NCI-H128 (cell line): ENCODE measurements at regions not wholly inside any gene's neighbourhood (a gene's known extent, or its start where the extent isn't known, plus 50 kb on each side); places are given as distances from the start of the nearest gene placed in this dataset.
"Not testable (repeated sequence)": the region's sequence is repeated elsewhere in the genome, so short reads cannot be mapped to it uniquely, and the experiment has no call there.

ENCODE experiments used
- DNase-seq: peaks from one replicate; lab custom pipeline; 2025; ENCODE audit not compliant: unreplicated experiment; lab: John Stamatoyannopoulos, UW

DNA sequence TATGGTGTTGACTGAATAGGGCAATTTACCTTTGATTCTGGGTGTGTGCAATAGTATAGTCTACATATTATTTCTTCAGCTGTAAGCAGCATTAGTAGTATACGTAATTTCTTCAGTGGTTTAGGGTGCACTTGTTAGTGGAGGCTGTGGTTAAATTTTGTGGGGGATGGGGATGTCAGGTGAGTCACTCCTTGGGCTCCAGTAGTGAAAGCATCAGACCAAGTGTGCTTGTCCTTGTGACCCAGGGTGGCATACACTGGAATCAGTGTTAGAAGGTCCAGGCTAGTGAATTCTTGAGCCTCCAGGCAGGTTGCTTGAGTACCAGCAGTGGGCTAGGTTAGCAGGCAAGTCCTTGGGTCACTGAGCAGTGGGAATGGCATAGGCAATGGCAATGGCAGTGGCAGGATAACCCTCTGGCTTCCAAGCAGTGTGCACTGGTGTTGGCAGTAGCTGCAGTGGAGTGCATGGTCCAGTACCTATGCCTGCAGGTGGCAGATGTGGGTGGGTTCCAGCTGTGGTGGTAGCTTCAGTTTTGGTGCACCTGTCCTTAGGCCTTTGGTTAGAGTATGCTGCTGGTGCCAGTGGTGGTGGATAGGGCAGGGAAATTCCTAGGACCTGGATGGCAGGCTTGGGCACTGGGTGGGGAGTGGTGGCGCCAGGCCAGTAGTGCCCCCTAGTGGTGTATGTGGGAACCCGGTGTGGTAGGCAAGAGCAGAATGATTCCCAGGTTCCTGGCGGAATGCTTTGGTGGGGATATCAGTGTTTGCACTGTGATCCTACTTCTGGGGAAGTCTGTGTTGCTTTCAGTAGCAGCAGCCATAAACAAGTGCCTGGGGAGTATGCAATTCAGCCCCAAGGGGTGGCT lies 531.0 kb downstream of the SMARCA1 start:
- DNase-seq: no peak

DNA sequence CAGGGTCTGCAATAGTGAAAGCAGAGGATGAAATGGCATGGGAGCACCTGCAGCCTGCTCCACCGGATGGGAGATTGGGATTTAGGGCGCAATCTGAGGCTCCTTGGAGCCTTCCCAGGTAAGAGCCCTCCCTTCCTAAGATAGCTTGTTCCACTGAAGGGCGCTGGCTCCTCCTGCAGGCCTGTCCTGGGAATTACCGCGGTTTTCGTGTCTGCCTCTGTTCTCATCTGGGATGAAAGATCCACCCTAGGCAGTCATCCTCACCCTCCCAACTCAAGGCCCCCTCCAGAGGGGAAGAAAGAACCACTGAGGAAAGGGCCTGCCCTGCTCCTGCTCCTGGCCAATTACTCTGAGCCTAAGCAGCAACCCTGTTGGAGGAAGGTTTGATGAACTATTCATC lies 547.5 kb downstream of the SMARCA1 start:
- no peak for DNase-seq

DNA sequence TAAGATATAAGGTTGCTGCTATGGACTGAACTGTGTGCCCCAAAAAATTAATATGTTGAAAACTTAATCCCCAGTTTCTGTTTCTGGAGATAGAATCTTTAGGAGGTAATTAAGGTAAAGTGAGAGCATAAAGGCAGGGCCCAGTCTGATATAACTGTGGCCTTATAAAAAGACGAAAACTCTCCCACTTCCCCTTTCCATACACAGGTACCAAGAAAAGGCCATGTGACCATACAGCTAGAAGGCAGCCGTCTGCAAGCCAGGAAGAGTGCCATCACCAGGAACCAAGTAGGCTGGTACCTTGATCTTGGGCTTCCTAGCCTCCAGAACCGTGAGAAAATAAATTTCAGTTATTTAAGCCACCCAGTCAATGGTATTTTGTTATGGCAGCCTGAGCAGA lies 550.3 kb downstream of the SMARCA1 start:
- no peak for DNase-seq

- DNase-seq: no peak
Observed at GRCh38 chrX:128961290-128961689, 562.0 kb downstream of the SMARCA1 start.

DNA sequence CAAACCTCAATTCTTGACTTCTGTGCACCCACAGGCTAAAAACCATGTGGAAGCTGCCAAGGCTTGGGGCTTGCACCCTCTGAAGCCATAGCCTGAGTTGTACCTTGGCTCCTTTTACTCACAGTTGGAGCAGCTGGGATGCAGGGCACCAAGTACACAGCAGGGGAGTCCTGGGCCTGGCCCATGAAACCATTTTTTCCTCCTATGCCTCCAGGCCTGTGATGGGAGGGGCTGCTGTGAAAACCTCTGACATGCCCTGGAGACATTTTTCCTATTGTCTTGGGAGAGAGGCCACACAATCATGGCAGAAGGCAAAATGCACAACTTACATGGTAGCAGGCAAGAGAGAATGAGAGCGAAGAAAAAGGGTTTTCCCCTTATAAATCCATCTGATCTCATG lies 568.6 kb downstream of the SMARCA1 start:
- not testable (repeated sequence) for DNase-seq

GRCh38 chrX:128931071-128931470 lies 592.2 kb downstream of the SMARCA1 start:
- DNase-seq: no peak

GRCh38 chrX:128929271-128930057 lies 593.8 kb downstream of the SMARCA1 start:
- DNase-seq: no peak

- DNase-seq: no peak
Observed at GRCh38 chrX:128928636-128929035, 594.7 kb downstream of the SMARCA1 start.

DNA sequence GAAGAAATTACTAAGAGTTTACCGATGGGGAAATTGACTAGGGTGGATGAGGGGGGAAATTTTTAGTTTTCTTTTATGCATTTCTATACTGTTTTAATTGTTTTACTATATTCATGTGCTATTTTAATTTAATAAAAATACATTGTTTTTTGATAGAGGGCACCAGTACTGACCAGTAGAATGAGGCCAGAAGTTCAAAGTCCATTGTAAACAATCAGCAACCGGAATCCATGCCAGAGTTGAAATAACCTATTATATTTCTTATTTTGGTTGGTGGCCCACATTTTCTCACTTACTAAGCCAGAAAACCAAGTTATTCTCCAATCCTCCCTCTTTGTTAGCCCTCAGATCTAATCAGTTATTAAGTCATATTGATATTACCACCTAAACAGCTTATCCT lies 595.9 kb downstream of the SMARCA1 start:
- no peak for DNase-seq

- DNase-seq: no peak
Observed at GRCh38 chrX:128906753-128907152, 616.5 kb downstream of the SMARCA1 start.

DNA sequence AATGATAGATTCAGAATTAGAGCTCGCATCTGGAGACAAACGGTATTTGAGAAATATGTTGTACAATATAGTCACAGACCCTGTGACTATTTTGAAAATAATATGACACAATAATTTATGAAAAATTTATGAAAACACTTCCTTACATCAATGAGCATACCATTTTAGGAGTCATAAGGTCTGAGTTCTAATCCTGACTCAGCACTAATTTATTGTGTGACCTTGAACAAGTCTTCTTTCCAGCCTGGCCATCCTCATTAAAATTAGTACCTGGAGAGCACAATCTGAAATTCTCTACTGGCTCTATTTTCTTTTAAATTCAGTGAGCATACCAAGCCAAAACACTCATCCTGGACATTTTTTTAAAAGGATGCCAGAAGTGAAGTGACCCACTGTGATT lies 622.3 kb downstream of the SMARCA1 start:
- DNase-seq: no peak

GRCh38 chrX:128897621-128898020 lies 625.7 kb downstream of the SMARCA1 start:
- no peak for DNase-seq

DNA sequence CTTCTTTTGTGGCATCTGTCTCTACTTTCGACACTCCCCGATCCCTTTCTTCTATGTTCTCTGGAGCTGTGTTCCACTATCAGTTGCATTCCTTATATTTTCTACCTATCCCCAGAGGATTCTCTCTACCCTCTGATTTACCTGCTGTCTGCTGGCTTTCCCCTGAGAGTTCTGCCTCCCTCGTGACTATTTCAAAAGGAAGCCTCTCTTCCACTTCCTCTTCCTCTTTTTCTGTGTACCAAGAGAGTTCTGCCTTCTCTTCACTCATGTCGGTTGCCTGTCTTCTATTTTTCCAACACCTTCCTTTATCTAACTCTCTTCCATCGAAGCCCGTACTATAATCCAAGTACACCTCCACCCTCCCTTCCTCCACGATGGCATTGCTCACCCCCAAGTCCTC lies 631.7 kb downstream of the SMARCA1 start:
- DNase-seq: no peak

- no peak for DNase-seq
Observed at GRCh38 chrX:128884430-128884829, 638.9 kb downstream of the SMARCA1 start.

DNA sequence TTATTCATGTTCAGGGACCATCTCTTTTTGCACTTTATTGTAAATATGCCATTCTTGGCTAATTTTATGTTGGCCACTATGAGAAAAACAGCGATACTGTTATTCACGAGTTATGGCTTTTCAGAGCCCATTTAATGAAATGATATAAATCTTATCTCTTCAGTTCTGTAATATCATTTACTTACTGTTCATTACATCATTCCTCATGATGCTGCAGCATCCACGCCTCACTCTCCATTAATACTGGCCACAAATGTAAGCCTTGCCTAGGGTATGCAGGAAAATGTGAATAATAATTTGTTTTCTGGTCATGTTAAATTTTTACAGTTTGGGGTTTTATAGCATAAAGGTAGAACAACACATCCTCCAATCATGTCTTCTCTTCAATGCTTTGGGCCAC lies 639.6 kb downstream of the SMARCA1 start:
- DNase-seq: no peak

DNA sequence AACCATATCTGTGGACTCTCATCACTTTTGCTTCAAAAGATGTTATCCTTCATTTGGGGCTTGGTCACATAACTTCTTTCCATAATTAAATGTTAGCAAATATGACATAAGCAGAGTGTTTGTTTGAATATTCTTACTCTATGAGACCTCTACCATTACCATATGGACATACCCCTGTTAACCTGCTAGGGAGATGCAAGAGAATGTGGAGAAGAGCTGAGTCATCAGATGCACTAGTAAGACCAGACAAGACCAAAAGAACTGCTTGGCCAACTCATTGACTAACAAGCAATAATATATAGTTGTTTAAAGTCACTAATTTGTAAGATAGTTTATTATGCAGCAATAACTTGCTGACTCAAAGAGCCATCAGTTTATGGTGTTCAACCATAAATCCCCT lies 652.9 kb downstream of the SMARCA1 start:
- DNase-seq: no peak

DNA sequence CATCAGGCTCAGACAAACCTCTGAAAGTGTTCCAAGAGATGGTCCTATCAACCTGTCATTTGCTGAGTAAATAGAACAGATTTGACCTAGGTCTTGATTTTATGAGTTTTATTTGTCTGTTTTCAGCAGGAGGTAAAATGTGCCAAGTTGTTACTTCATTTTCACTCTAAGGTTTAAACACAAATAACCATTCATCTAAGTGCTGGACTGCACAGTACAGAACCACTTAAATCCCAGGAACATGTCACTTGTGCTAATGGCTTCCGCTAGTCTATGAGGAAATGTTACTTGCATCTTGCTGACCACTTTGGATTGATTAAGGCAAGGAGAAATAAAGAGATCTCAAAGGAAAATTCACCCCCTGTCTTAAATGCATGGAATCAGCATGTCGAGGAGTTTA lies 660.7 kb downstream of the SMARCA1 start:
- no peak for DNase-seq

DNA sequence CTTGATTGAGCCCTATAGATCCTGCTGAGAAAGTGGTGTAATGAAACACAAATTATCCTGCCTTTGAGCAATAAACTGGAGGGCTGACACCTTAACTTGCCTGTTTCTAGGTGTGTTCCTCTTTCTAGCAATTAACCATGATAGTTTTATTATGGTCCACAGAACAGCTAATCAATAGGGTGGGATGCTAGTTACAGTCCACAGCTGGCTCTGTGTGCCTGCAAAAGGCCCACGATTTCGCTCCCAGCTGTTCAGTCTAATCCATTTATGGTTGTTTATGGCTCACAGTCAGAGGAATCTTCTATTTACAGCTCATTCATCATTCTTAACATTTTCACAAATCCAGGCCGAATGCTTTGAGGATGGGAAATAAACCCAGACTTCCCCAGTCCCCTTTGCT lies 674.9 kb downstream of the SMARCA1 start:
- no peak for DNase-seq

DNA sequence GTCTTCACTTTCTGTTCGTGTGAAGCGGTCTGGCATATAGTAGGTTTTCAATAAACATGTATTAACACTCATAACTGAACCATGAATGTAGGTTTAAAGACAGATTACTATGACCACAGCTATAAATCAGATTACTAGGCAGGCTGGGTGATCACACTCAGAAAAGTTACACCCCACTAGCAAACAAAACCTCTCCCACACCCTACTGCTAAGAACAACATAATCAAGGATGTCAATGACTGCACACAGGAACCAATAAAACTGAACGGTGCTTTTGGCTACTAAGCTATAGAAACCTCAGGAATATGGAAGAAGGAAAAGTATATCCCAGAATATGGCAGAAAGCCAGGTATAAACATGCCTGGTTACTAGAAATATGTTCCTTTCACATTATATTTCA lies 676.9 kb downstream of the SMARCA1 start:
- DNase-seq: no peak

GRCh38 chrX:128818690-128819089 lies 704.6 kb downstream of the SMARCA1 start:
- no peak for DNase-seq

GRCh38 chrX:128816919-128817318 lies 706.4 kb downstream of the SMARCA1 start:
- no peak for DNase-seq

DNA sequence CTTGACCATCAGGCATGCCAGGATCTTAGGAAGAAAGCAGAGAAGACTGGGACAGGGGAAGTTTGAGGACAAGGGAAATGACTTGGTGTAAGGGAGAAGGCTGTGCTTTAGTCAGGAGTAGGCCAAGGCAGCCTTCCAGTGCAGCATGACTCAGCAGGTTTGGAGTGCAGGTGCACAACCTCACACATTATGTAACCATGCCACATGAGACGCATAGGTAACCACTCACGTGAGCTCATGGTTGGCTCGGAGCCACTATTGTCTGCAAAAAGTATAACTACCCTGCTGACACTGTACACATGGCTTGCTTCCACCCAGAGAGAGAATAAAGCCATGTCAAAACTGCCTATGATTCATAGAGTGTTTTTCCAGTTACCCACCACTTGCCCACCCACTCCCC lies 715.9 kb downstream of the SMARCA1 start:
- no peak for DNase-seq
